ENCODE measurements at regions not wholly inside any gene's neighbourhood (a gene's known extent, or its start where the extent isn't known, plus 50 kb on each side); places are given as distances from the start of the nearest gene placed in this dataset.

- TF ChIP-seq POLR2A (IDR thresholded peaks at IDR 0.05) (no peak), CTCF (IDR thresholded peaks at IDR 0.05) (no peak)
Observed at GRCh38 chr20:19936466-19937200, 80.5 kb upstream of the NAA20 start.
